ENCODE measurements at regions not wholly inside any gene's neighbourhood (a gene's known extent, or its start where the extent isn't known, plus 50 kb on each side); places are given as distances from the start of the nearest gene placed in this dataset.

DNA sequence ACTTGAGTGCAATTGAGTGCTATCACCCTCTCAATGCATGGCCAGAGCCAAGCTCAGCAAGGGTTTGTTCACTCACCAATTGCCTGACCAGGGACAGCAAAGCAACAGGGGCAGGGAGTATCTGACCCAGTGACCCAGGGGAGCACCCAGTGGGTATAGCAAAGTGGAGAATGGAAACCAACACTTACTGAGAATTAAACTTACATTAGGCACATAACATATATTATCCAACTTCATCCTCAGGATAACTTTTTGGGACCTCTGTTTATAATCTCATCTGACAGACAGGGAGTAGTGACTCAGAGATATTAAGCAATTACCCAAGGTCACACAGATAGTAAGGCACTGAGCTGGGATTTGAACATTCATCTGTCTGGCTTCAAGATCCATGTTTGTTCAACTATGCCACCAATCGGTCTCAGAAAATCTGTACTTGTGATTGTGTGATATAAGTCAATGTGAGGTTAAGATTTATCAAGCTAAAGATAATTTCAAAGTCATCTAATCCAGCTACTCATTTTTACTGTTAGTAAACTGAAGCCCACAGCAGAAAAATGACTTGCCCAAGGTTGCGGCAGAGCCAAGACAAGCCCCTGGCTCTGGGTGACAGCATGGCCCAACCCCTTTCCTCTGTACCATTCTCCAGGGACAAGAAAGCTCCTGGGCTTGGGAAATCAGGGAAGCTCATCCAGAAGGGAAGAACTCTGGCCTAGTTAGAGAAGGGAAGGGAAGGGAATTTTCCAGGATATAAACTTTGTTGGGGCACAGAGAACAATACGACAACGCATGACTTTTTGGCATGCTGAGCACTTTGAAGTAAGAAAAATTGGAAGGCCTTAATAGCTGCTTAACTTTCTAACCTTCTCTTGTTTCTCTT, 138.0 kb upstream of the SMAD3 start:
- CTCF ChIA-PET, result no interaction called here

DNA sequence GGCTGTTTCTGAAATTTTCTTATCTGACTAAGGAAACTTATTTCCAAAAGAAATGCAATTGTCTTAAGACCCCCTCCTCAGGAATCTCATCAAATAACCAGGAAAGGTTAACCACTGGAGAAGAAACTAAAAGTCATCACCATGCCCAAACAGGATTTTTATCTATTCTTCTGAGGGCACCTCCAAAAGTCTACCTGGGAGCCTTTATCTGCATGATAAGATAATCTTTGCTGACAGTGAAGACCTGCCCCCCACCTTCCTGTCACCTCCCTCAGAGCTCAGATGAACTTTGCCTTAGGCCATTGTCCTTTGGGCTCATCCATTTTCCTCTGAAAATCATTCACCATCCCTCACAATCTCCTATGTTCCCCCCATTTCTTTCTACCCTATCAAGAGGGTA, 137.3 kb upstream of the SMAD3 start:
- no peak for DNase-seq
- peaks cover 1 to 6% (median 6%) of the 10 kb centered on the region in 3 donors for H3K4me1 Mint-ChIP-seq
- H3K4me3 Mint-ChIP-seq, result no peak overlapping the region
- no peaks in the 10 kb centered on the region for H3K4me1 ChIP-seq (ENCODE audit: insufficient read depth, low read length)
- peaks cover 0 to 10% (median 2%) of the 10 kb centered on the region in 3 donors for H3K36me3 Mint-ChIP-seq
- H3K27ac Mint-ChIP-seq, result no peak overlapping the region
- POLR2A ChIA-PET, result no interaction called here
- H3K9me3 ChIP-seq (ENCODE audit: low read length), result no peaks in the 10 kb centered on the region
- H3K9me3 Mint-ChIP-seq, result peaks cover 0 to 9% (median 2%) of the 10 kb centered on the region in 5 donors
- no peaks in the 10 kb centered on the region for H3K27me3 ChIP-seq (ENCODE audit: insufficient read depth, low read length, poor library complexity, severe bottlenecking)
- no peaks in the 10 kb centered on the region for H3K36me3 ChIP-seq (ENCODE audit: insufficient read depth, low read length)
- CTCF ChIA-PET, result no interaction called here
- H3K27ac ChIP-seq (ENCODE audit: low read depth, low read length), result no peak overlapping the region
- H3K4me3 ChIP-seq (ENCODE audit: low read length), result no peak overlapping the region
- peaks cover 17 to 59% of the 10 kb centered on the region in 2 donors for H3K27me3 Mint-ChIP-seq

More for the DNA sequence above, 138.0 kb upstream of the SMAD3 start:
- no peak overlapping the region for H3K4me3 ChIP-seq (ENCODE audit: low read length)
- peaks cover 17 to 59% of the 10 kb centered on the region in 2 donors for H3K27me3 Mint-ChIP-seq
- H3K9me3 ChIP-seq (ENCODE audit: low read length), result no peaks in the 10 kb centered on the region
- peaks cover 1 to 7% (median 6%) of the 10 kb centered on the region in 3 donors for H3K4me1 Mint-ChIP-seq
- H3K27ac ChIP-seq (ENCODE audit: low read depth, low read length), result no peak overlapping the region
- H3K27me3 ChIP-seq (ENCODE audit: insufficient read depth, low read length, poor library complexity, severe bottlenecking), result no peaks in the 10 kb centered on the region
- H3K4me3 Mint-ChIP-seq, result no peak overlapping the region
- no peaks in the 10 kb centered on the region for H3K36me3 ChIP-seq (ENCODE audit: insufficient read depth, low read length)
- peaks cover 0 to 13% (median 0%) of the 10 kb centered on the region in 3 donors for H3K36me3 Mint-ChIP-seq
- DNase-seq, result no peak
- H3K27ac Mint-ChIP-seq, result no peak overlapping the region
- peaks cover 0 to 9% (median 6%) of the 10 kb centered on the region in 5 donors for H3K9me3 Mint-ChIP-seq
- no peaks in the 10 kb centered on the region for H3K4me1 ChIP-seq (ENCODE audit: insufficient read depth, low read length)
- POLR2A ChIA-PET, result no interaction called here

DNA sequence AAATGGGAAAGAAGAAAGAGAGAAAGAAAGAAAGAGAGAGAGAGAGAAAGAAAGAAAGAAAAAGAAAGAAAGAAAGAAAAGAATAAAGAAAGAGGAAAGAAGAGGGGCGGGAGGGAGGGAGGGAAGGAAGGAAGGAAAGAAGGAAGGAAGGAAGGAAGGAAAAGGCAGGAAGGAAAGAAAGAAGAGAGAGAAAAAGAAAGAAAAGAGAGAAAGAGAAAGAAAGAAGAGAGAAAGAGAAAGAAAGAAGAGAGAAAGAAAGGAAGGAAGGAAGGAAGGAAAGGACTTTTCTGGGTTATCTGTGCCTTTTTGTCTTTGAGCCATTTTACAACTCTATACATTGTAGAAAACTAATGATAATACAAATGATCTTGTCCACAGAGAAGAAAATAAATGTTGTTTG, 136.6 kb upstream of the SMAD3 start:
- Mint-ChIP-seq H3K4me1 (no peaks in the 10 kb centered on the region), H3K27ac (no peak overlapping the region), H3K36me3 (peaks cover 0 to 8% (median 2%) of the 10 kb centered on the region in 3 donors), H3K9me3 (peaks cover 0 to 9% (median 3%) of the 10 kb centered on the region in 5 donors), H3K27me3 (peaks cover 13 to 56% of the 10 kb centered on the region in 2 donors), H3K4me3 (no peak overlapping the region)
- ChIA-PET CTCF (no interaction called here), POLR2A (no interaction called here)
- DNase-seq, result no peak
- no peaks in the 10 kb centered on the region for H3K27me3 ChIP-seq (ENCODE audit: insufficient read depth, low read length, poor library complexity, severe bottlenecking)
- H3K36me3 ChIP-seq (ENCODE audit: insufficient read depth, low read length), result no peaks in the 10 kb centered on the region
- H3K4me1 ChIP-seq (ENCODE audit: insufficient read depth, low read length), result no peaks in the 10 kb centered on the region
- no peaks in the 10 kb centered on the region for H3K9me3 ChIP-seq (ENCODE audit: low read length)
- no peak overlapping the region for H3K4me3 ChIP-seq (ENCODE audit: low read length)
- H3K27ac ChIP-seq (ENCODE audit: low read depth, low read length), result no peak overlapping the region

DNA sequence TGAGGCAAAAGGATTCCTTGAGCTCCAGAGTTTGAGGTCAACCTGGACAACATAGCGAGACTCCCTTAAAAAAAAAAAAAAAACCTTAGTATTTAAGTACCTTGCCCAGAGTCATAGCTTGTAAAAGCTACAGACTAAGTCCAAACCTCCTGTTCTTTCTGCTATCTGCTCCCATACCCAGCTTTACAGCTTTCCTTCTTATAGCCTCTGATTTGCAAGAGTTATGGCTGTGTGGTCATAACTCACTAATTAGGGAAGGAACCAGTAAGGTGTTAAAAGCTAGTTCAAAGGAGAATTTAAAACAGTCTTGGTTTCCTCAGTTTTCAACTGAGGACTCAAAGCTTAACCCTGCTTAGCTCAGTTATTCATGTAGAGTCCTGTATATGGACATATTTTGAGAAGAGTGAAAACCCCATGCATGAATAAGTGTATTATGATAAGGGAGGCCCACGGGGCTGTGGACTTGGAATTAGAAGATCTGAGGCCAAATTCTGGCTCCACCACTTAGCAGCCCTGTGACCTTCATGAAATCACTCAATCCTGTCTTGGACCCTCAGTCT, 135.5 kb upstream of the SMAD3 start:
- Mint-ChIP-seq H3K27me3 (peaks cover 13 to 49% of the 10 kb centered on the region in 2 donors), H3K36me3 (peaks cover 0 to 17% (median 2%) of the 10 kb centered on the region in 3 donors), H3K4me1 (no peaks in the 10 kb centered on the region), H3K27ac (no peak overlapping the region), H3K4me3 (no peak overlapping the region), H3K9me3 (peaks cover 0 to 10% (median 4%) of the 10 kb centered on the region in 5 donors)
- no peak for DNase-seq
- Histone ChIP-seq H3K27me3 (ENCODE audit: insufficient read depth, low read length, poor library complexity, severe bottlenecking) (no peaks in the 10 kb centered on the region), H3K4me1 (ENCODE audit: insufficient read depth, low read length) (no peaks in the 10 kb centered on the region), H3K9me3 (ENCODE audit: low read length) (no peaks in the 10 kb centered on the region), H3K36me3 (ENCODE audit: insufficient read depth, low read length) (no peaks in the 10 kb centered on the region), H3K4me3 (ENCODE audit: low read length) (no peak overlapping the region), H3K27ac (ENCODE audit: low read depth, low read length) (no peak overlapping the region)
- ChIA-PET CTCF (interaction anchor here (2.2 kb wide), 1 partner anchor 17 kb away, joined by 5 read pairs; no protein-coding TSS in a partner anchor), POLR2A (no interaction called here)

DNA sequence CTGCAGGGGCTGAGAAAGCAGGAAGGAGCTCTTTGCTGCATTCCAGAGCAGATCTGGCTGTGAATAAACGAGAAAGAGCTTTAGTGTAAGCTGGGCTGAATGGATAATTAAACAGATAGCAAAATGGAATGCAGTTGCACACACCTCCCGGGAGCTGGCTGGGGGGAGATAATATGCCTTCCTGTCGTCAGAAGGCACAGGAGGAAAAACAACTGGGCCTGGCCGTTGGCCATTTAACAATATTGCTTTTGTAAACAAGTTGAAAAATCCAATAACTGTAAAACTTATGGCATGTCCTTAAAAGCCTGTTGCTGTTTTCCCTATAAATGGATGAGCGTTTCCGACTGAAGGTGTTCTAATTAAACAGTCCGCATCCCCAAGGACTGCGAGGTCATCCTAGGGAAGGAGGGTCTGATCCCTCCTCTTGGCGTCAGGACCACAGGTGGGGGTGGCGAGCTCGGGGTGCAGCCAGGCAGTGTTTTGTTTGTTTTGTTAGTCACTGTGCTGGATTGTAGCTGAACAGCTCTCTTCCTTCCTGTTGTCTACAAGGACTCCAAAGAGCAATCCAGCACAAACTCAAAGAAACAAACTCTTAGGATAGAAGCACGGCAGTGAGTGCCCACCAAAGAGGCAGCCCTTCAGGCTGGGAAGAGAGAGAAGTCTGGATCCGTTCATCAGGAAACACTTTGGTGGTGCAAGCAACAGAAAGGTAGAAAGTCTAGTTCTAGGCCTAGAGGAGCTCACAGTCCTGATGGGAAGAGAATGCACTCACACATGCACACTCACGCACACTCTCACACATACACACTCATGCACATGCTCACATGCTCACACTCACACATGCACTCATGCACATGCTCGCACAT, 133.4 kb upstream of the SMAD3 start:
- Mint-ChIP-seq H3K4me1 (no peaks in the 10 kb centered on the region), H3K9me3 (peaks cover 0 to 11% (median 6%) of the 10 kb centered on the region in 5 donors), H3K27me3 (peaks cover 17 to 40% of the 10 kb centered on the region in 2 donors), H3K27ac (no peak overlapping the region), H3K4me3 (no peak overlapping the region), H3K36me3 (peaks cover 0 to 29% (median 3%) of the 10 kb centered on the region in 3 donors)
- no peaks in the 10 kb centered on the region for H3K36me3 ChIP-seq (ENCODE audit: insufficient read depth, low read length)
- H3K4me3 ChIP-seq (ENCODE audit: low read length), result no peak overlapping the region
- H3K27me3 ChIP-seq (ENCODE audit: insufficient read depth, low read length, poor library complexity, severe bottlenecking), result no peaks in the 10 kb centered on the region
- H3K27ac ChIP-seq (ENCODE audit: low read depth, low read length), result peak overlapping the region; percentile 22
- POLR2A ChIA-PET, result no interaction called here
- H3K4me1 ChIP-seq (ENCODE audit: insufficient read depth, low read length), result no peaks in the 10 kb centered on the region
- CTCF ChIA-PET, result interaction anchor here (2.2 kb wide), 1 partner anchor 15 kb away, joined by 5 read pairs; no protein-coding TSS in a partner anchor
- no peaks in the 10 kb centered on the region for H3K9me3 ChIP-seq (ENCODE audit: low read length)
- no peak for DNase-seq

DNA sequence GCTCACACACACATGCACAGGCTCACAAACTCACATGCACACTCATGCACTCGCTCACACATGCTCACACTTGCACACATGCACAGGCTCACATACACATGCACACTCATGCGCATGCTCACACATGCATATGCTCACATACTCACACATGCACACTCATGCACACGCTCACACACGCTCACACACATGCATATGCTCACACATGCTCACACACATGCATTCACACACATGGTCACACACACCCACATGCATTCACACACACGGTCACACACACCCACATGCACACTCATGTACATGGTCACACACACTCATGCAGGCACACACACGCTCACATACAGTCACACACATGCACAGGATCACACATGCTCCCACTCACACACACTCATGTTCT, 132.8 kb upstream of the SMAD3 start:
- ChIA-PET CTCF (no interaction called here), POLR2A (no interaction called here)
- H3K27ac Mint-ChIP-seq, result no peak overlapping the region
- H3K4me1 Mint-ChIP-seq, result no peaks in the 10 kb centered on the region
- no peaks in the 10 kb centered on the region for H3K4me1 ChIP-seq (ENCODE audit: insufficient read depth, low read length)
- H3K4me3 ChIP-seq (ENCODE audit: low read length), result no peak overlapping the region
- no peaks in the 10 kb centered on the region for H3K27me3 ChIP-seq (ENCODE audit: insufficient read depth, low read length, poor library complexity, severe bottlenecking)
- peaks cover 17 to 33% of the 10 kb centered on the region in 2 donors for H3K27me3 Mint-ChIP-seq
- H3K36me3 ChIP-seq (ENCODE audit: insufficient read depth, low read length), result no peaks in the 10 kb centered on the region
- peaks cover under 1 to 13% (median 6%) of the 10 kb centered on the region in 5 donors for H3K9me3 Mint-ChIP-seq
- no peak overlapping the region for H3K27ac ChIP-seq (ENCODE audit: low read depth, low read length)
- peaks cover 0 to 31% (median 3%) of the 10 kb centered on the region in 3 donors for H3K36me3 Mint-ChIP-seq
- H3K4me3 Mint-ChIP-seq, result no peak overlapping the region
- no peak for DNase-seq
- no peaks in the 10 kb centered on the region for H3K9me3 ChIP-seq (ENCODE audit: low read length)

DNA sequence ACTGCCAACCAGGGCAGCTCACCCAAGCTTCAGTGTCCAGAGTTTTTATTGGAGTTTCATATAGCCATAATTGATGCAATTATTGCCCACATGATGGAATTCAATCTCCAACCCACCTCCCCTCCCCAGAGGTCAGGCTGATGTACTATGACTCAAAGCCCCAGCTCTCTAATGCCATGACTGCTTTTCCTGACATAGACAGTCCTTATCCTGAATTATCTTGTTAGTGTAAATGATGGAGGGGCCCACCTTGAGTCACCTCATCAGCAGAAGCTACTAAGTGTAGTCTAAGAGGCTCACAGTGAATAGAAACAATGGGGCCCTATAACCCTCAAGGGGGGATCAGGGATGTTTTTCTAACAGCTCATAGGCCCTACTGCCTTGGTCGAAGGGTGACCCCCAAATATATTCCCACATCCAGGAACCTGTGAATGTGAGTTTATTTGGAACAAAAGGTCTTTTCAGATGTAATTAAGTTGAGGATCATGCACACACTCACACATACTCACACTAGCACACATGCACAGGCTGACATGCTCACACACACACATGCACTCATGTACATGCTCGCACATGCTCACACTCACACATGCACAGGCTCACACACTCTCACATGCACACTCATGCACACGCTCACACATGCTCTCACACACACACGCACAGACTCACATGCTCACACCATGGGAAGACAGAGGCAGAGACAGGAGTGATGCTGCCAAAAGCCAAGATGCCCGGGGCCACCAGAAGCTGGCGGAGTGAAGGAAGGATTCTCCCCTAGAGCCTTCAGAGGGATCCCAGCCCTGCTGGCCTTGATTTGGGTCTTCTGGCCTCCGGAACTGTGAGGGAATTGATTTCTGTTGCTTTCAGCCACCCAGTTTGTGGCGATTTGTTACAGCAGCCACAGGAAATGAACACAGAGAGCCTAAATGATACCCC, 131.2 kb upstream of the SMAD3 start:
- H3K27me3 Mint-ChIP-seq, result peaks cover 17 to 30% of the 10 kb centered on the region in 2 donors
- ChIA-PET CTCF (interaction anchor here (0.5 to 1.0 kb wide), 2 partner anchors 13 to 32 kb away, joined by 3 read pairs; no protein-coding TSS in a partner anchor), POLR2A (no interaction called here)
- H3K4me1 Mint-ChIP-seq, result no peaks in the 10 kb centered on the region
- Histone ChIP-seq H3K9me3 (ENCODE audit: low read length) (no peaks in the 10 kb centered on the region), H3K27ac (ENCODE audit: low read depth, low read length) (no peak overlapping the region), H3K27me3 (ENCODE audit: insufficient read depth, low read length, poor library complexity, severe bottlenecking) (no peaks in the 10 kb centered on the region), H3K4me1 (ENCODE audit: insufficient read depth, low read length) (no peaks in the 10 kb centered on the region), H3K4me3 (ENCODE audit: low read length) (no peak overlapping the region), H3K36me3 (ENCODE audit: insufficient read depth, low read length) (no peaks in the 10 kb centered on the region)
- no peak overlapping the region for H3K27ac Mint-ChIP-seq
- H3K4me3 Mint-ChIP-seq, result no peak overlapping the region
- H3K9me3 Mint-ChIP-seq, result peaks cover 6 to 13% (median 6%) of the 10 kb centered on the region in 5 donors
- DNase-seq, result no peak
- peaks cover 0 to 31% (median 3%) of the 10 kb centered on the region in 3 donors for H3K36me3 Mint-ChIP-seq
